Stimulated activated naive CD8-positive, alpha-beta T cell treated with anti-CD3 and anti-CD28 coated beads, Interleukin-15, amount 100 ng/mL, for 72 hours (primary cell): ENCODE measurements at regions not wholly inside any gene's neighbourhood (a gene's known extent, or its start where the extent isn't known, plus 50 kb on each side); places are given as distances from the start of the nearest gene placed in this dataset.
"Not testable (repeated sequence)": the region's sequence is repeated elsewhere in the genome, so short reads cannot be mapped to it uniquely, and the experiment has no call there.

Experiments
- ATAC-seq: fragments of 150-1000 bp; cut with Tn5 transposase; 2 replicates; pipeline ENCODE4 v1.10.0; 2021; ENCODE audit warnings: mild to moderate bottlenecking, moderate library complexity
- DNase-seq, 2 donors: peaks; one replicate each; pipeline ENCODE4 v3.0.0; 2021 to 2022
- H3K27ac Mint-ChIP-seq, 2 donors: one replicate each; pipeline ENCODE4 v1.8.0; 2022; ENCODE audit warnings: mild to moderate bottlenecking in 2 of 2, mixed read lengths in 2 of 2, moderate library complexity in 2 of 2
- H3K27me3 Mint-ChIP-seq: one replicate; pipeline ENCODE4 v1.8.0; 2022; ENCODE audit warnings: mixed read lengths
- H3K4me1 Mint-ChIP-seq: one replicate; pipeline ENCODE4 v1.8.0; 2022; ENCODE audit warnings: mild to moderate bottlenecking, mixed read lengths
- H3K4me3 Mint-ChIP-seq, 2 donors: one replicate each; pipeline ENCODE4 v1.8.0; 2022; ENCODE audit warnings: mild to moderate bottlenecking in 2 of 2, mixed read lengths in 2 of 2, moderate library complexity in 1 of 2
- H3K9me3 Mint-ChIP-seq, 2 donors: one replicate each; pipeline ENCODE4 v1.8.0; 2022; ENCODE audit warnings: mixed read lengths in 2 of 2

GRCh38 chr15:20978057-20978456 is 111.9 kb upstream of the POTEB2 start:
- not testable (repeated sequence) for H3K9me3 Mint-ChIP-seq, H3K4me1 Mint-ChIP-seq, H3K27me3 Mint-ChIP-seq, H3K4me3 Mint-ChIP-seq, H3K27ac Mint-ChIP-seq, DNase-seq
- ATAC-seq = peak; percentile 57

GRCh38 chr15:20972762-20973161 is 106.6 kb upstream of the POTEB2 start:
- H3K4me3 Mint-ChIP-seq, DNase-seq, H3K27me3 Mint-ChIP-seq, ATAC-seq, H3K9me3 Mint-ChIP-seq, H3K4me1 Mint-ChIP-seq, H3K27ac Mint-ChIP-seq: not testable (repeated sequence)

GRCh38 chr15:20959299-20959698 is 93.2 kb upstream of the POTEB2 start:
- H3K27me3 Mint-ChIP-seq, H3K4me1 Mint-ChIP-seq, H3K4me3 Mint-ChIP-seq, H3K27ac Mint-ChIP-seq, ATAC-seq, H3K9me3 Mint-ChIP-seq, DNase-seq: not testable (repeated sequence)

GRCh38 chr15:20929322-20929721 is 63.2 kb upstream of the POTEB2 start:
- not testable (repeated sequence) for H3K4me3 Mint-ChIP-seq, H3K27ac Mint-ChIP-seq, DNase-seq, H3K4me1 Mint-ChIP-seq, H3K9me3 Mint-ChIP-seq, ATAC-seq, H3K27me3 Mint-ChIP-seq
